Stomach (tissue), 8 donors: ENCODE measurements at regions not wholly inside any gene's neighbourhood (a gene's known extent, or its start where the extent isn't known, plus 50 kb on each side); places are given as distances from the start of the nearest gene placed in this dataset.
"Not testable (repeated sequence)": the region's sequence is repeated elsewhere in the genome, so short reads cannot be mapped to it uniquely, and the experiment has no call there.

ENCODE experiments used
- DNase-seq, 2 donors: peaks; one replicate each; pipeline versions ENCODE4 v3.0.0 to v3.0.0-alpha.2; 2013 to 2019
- H3K27ac ChIP-seq, 5 donors: fragments of 200-600 bp in 4 of 5; sonication (generic) in 4 of 5; one replicate each; pipeline ENCODE4 v1.5.1; 2013 to 2019; ENCODE audit warnings: mild to moderate bottlenecking in 1 of 5, moderate library complexity in 1 of 5
- H3K27me3 ChIP-seq, 3 donors: fragments of 200-600 bp; sonication (generic); one replicate each; pipeline ENCODE4 v1.5.1; 2017 to 2019; ENCODE audit warnings: mixed run types in 1 of 3
- H3K36me3 ChIP-seq, 4 donors: fragments of 200-600 bp; sonication (generic); 1 replicate in 3 of 4; 2 replicates in 1 of 4; pipeline ENCODE4 v1.5.1; 2016 to 2019
- H3K4me1 ChIP-seq, 4 donors: fragments of 200-600 bp; sonication (generic); one replicate each; pipeline ENCODE4 v1.5.1; 2016 to 2019
- H3K4me3 ChIP-seq, 4 donors: fragments of 200-600 bp; sonication (generic) in 3 of 4; one replicate each; pipeline ENCODE4 v1.5.1; 2016 to 2019; ENCODE audit warnings: mild to moderate bottlenecking in 1 of 4
- H3K9me3 ChIP-seq, 4 donors: fragments of 200-600 bp; sonication (generic); one replicate each; pipeline ENCODE4 v1.5.1; 2016 to 2019
- EP300 ChIP-seq: sonication (generic); formaldehyde crosslinking; IDR thresholded peaks from one replicate; pipeline ENCODE4 v1.6.1; 2017; ENCODE audit warnings: antibody characterized with exemption
- POLR2A ChIP-seq, 4 donors: fragments of 450-650 bp; IDR thresholded peaks; one replicate each; pipeline ENCODE4 v1.6.1; 2016; ENCODE audit warnings: antibody characterized with exemption in 4 of 4, control low read depth in 2 of 4, mild to moderate bottlenecking in 1 of 4, moderate library complexity in 1 of 4
- POLR2AphosphoS5 ChIP-seq, 3 donors: sonication (generic); formaldehyde crosslinking; IDR thresholded peaks; one replicate each; pipeline ENCODE4 v1.6.1; 2016; ENCODE audit warnings: antibody characterized with exemption in 3 of 3
- WGBS, 5 donors: extraction: QIAGEN DNeasy Blood & Tissue Kit in 3 of 5; methylation state at CpG; one replicate each; pipeline versions ENCODE4 v1.1.5 to v1.1.7; 2013 to 2018; 5-methylcytosine and 5-hydroxymethylcytosine counted together
- intact Hi-C: fragments of 100-400 bp; cut with DNase I; formaldehyde crosslinking; loops from one replicate; pipeline ENCODE4 v1.15.1; 2023; ENCODE audit warnings: low total_unique reads
- TF ChIP-seq, protein P1 (sequence below), 7 experiments: fragments of 450-650 bp in 4 of 7; fragments of 200-600 bp in 3 of 7; sonication (generic) in 3 of 7; IDR thresholded peaks; one replicate each; pipeline ENCODE4 v1.5.1; 2016 to 2019; ENCODE audit warnings: antibody characterized with exemption in 7 of 7, control low read depth in 2 of 7, mild to moderate bottlenecking in 1 of 7
- donor health status: healthy with polysubstance abuse.
- donor health status: Bipolar disorder and iron deficiency.
- donor health status: healthy.

DNA sequence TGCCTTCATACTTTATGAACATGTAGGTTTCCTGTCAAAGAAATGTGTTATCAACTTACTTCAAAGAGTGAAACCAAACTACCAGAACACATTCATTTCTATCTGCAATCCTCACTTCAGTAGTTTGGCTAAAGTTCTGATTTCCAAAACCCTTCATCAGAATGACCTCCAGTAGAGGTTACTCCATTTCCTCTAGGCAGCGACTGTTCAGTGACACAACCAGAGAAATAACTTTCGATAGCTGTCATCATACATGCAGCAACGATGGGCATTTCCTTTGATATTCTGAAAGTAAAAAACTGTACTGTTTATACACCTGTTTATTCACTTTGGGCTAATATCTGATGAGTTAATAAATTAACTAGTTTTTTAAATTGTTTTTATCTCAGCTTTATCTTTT lies 532.5 kb upstream of the IZUMO3 start:
- Histone ChIP-seq H3K27ac (no peak overlapping the region), H3K4me1 (no peaks in the 10 kb centered on the region), H3K4me3 (no peak overlapping the region), H3K36me3 (no peaks in the 10 kb centered on the region), H3K9me3 (peaks cover 0 to 9% (median 0%) of the 10 kb centered on the region in 4 donors), H3K27me3 (no peaks in the 10 kb centered on the region)
- intact Hi-C loops: no loop called here
- TF ChIP-seq POLR2A (IDR thresholded peaks at IDR 0.05) (no peak), EP300 (no peak), POLR2AphosphoS5 (IDR thresholded peaks at IDR 0.05) (no peak)
- TF ChIP-seq, protein P1, sequence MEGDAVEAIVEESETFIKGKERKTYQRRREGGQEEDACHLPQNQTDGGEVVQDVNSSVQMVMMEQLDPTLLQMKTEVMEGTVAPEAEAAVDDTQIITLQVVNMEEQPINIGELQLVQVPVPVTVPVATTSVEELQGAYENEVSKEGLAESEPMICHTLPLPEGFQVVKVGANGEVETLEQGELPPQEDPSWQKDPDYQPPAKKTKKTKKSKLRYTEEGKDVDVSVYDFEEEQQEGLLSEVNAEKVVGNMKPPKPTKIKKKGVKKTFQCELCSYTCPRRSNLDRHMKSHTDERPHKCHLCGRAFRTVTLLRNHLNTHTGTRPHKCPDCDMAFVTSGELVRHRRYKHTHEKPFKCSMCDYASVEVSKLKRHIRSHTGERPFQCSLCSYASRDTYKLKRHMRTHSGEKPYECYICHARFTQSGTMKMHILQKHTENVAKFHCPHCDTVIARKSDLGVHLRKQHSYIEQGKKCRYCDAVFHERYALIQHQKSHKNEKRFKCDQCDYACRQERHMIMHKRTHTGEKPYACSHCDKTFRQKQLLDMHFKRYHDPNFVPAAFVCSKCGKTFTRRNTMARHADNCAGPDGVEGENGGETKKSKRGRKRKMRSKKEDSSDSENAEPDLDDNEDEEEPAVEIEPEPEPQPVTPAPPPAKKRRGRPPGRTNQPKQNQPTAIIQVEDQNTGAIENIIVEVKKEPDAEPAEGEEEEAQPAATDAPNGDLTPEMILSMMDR (IDR thresholded peaks at IDR 0.05): no peak
- 72 to 91% (median 88%) methylated on average over 3 of the region's 3 CpGs for WGBS, 5 donors
- DNase-seq: no peak

DNA sequence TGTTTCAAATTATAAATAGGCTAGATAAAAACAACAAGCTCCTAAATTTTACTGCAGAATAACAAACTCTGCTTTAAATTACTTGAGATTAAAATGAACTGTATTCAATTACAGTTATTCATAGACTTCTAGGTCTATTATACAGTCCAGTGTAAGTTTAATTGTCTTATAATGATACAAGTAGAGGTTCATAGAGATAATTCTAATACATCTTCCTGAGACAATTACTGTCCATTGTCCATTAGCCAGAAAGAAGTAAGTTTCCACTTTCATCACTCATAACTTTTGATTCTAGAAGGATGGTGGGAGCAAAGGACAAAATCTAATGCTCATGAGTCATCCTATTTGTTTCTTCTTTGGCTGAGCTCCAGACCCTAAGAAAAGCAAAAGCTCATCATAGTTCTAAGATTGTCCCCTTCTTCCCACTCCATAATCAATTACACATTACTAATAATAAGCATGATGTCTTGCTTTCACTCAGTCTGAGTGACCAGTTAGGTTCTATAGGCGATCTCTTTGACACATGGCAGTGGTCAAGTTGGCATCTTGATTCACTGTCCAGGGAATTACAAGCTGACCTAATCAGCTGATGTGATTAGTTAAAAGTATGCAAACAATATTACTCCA lies 502.5 kb upstream of the IZUMO3 start:
- intact Hi-C loops: no loop called here
- 67 to 88% (median 82%) methylated on average over 1 of the region's 1 CpG for WGBS, 5 donors
- Histone ChIP-seq H3K27ac (no peak overlapping the region), H3K9me3 (peaks cover 0 to 18% (median 10%) of the 10 kb centered on the region in 4 donors), H3K27me3 (no peaks in the 10 kb centered on the region), H3K36me3 (no peaks in the 10 kb centered on the region), H3K4me1 (no peaks in the 10 kb centered on the region), H3K4me3 (no peak overlapping the region)
- TF ChIP-seq, protein P1 (IDR thresholded peaks at IDR 0.05): no peak
- TF ChIP-seq POLR2A (IDR thresholded peaks at IDR 0.05) (no peak), POLR2AphosphoS5 (IDR thresholded peaks at IDR 0.05) (no peak), EP300 (no peak)
- DNase-seq: no peak

DNA sequence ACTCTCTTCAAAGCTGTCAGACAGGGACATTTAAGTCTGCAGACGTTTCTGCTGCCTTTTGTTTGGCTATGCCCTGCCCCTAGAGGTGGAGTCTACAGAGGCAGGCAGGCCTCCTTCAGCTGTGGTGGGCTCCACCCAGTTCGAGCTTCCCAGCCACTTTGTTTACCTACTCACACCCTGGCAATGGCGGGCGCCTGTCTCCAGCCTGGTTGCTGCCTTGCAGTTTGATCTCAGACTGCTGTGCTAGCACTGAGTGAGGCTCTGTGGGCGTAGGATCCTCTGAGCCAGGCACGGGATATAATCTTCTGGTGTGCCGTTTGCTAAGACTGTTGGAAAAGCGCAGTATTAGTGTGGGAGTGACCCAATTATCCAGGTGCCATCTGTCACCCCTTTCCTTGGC lies 499.8 kb upstream of the IZUMO3 start:
- H3K27ac ChIP-seq, H3K27me3 ChIP-seq, intact Hi-C loops, H3K4me1 ChIP-seq, H3K36me3 ChIP-seq, DNase-seq, H3K4me3 ChIP-seq: not testable (repeated sequence)
- H3K9me3 ChIP-seq: peaks cover 0 to 18% (median 10%) of the 10 kb centered on the region in 4 donors
- 72 to 78% (median 75%) methylated on average over 4 to 8 of the region's 8 CpGs for WGBS, 5 donors

GRCh38 chr9:25029743-25030142 lies 484.0 kb upstream of the IZUMO3 start:
- no peaks in the 10 kb centered on the region for H3K4me1 ChIP-seq
- TF ChIP-seq POLR2AphosphoS5 (IDR thresholded peaks at IDR 0.05) (no peak), EP300 (no peak), POLR2A (IDR thresholded peaks at IDR 0.05) (no peak)
- TF ChIP-seq, protein P1 (IDR thresholded peaks at IDR 0.05): no peak
- no peak overlapping the region for H3K27ac ChIP-seq
- H3K27me3 ChIP-seq: no peaks in the 10 kb centered on the region
- 84 to 92% (median 88%) methylated on average over 2 of the region's 2 CpGs for WGBS, 5 donors
- H3K9me3 ChIP-seq: peaks cover 0 to 15% (median 7%) of the 10 kb centered on the region in 4 donors
- H3K4me3 ChIP-seq: no peak overlapping the region
- intact Hi-C loops: no loop called here
- no peak for DNase-seq
- no peaks in the 10 kb centered on the region for H3K36me3 ChIP-seq

GRCh38 chr9:25025686-25026085 lies 480.0 kb upstream of the IZUMO3 start:
- no peak overlapping the region for H3K4me3 ChIP-seq
- intact Hi-C loops: no loop called here
- no peaks in the 10 kb centered on the region for H3K4me1 ChIP-seq
- no peak for DNase-seq
- H3K27me3 ChIP-seq: no peaks in the 10 kb centered on the region
- 83 to 86% (median 84%) methylated on average over 4 to 9 of the region's 9 CpGs for WGBS, 5 donors
- no peaks in the 10 kb centered on the region for H3K36me3 ChIP-seq
- peaks cover 0 to 32% (median 8%) of the 10 kb centered on the region in 4 donors for H3K9me3 ChIP-seq
- TF ChIP-seq, protein P1 (IDR thresholded peaks at IDR 0.05): no peak
- no peak for TF ChIP-seq EP300
- no peak for TF ChIP-seq POLR2A (IDR thresholded peaks at IDR 0.05)
- no peak for TF ChIP-seq POLR2AphosphoS5 (IDR thresholded peaks at IDR 0.05)
- H3K27ac ChIP-seq: no peak overlapping the region
